ENCODE measurements at regions not wholly inside any gene's neighbourhood (a gene's known extent, or its start where the extent isn't known, plus 50 kb on each side); places are given as distances from the start of the nearest gene placed in this dataset.
A peak's percentile ranks its signal among the peaks of the same experiment; 100 is the strongest.

GRCh38 chr7:118713039-118713438 lies 488.5 kb downstream of the ANKRD7 start:
- DNase-seq, result no peak

GRCh38 chr7:118720632-118721031 lies 496.1 kb downstream of the ANKRD7 start:
- no peak for DNase-seq

- DNase-seq, result peak; percentile 29
These were observed 507.4 kb downstream of the ANKRD7 start for GRCh38 chr7:118731854-118732253.

GRCh38 chr7:118734541-118734940 lies 510.0 kb downstream of the ANKRD7 start:
- DNase-seq, result no peak

- no peak for DNase-seq
These were observed 510.9 kb downstream of the ANKRD7 start for GRCh38 chr7:118735441-118735840.

GRCh38 chr7:118737935-118738334 lies 513.4 kb downstream of the ANKRD7 start:
- DNase-seq, result no peak

- no peak for DNase-seq
These were observed 521.4 kb downstream of the ANKRD7 start for GRCh38 chr7:118745927-118746326.

GRCh38 chr7:118747473-118747872 lies 523.0 kb downstream of the ANKRD7 start:
- DNase-seq, result no peak

- DNase-seq, result peak; percentile 90
These were observed 529.0 kb downstream of the ANKRD7 start for GRCh38 chr7:118753479-118753878.

- no peak for DNase-seq
These were observed 530.1 kb downstream of the ANKRD7 start for GRCh38 chr7:118754608-118755007.

GRCh38 chr7:118755067-118755625 lies 530.6 kb downstream of the ANKRD7 start:
- no peak for DNase-seq

GRCh38 chr7:118757066-118757465 lies 532.6 kb downstream of the ANKRD7 start:
- no peak for DNase-seq

GRCh38 chr7:118758582-118758981 lies 534.1 kb downstream of the ANKRD7 start:
- peak; percentile 2 for DNase-seq

- no peak for DNase-seq
These were observed 535.4 kb downstream of the ANKRD7 start for GRCh38 chr7:118759921-118760320.

GRCh38 chr7:118762451-118762850 lies 537.9 kb downstream of the ANKRD7 start:
- DNase-seq, result no peak

- no peak for DNase-seq
These were observed 539.7 kb downstream of the ANKRD7 start for GRCh38 chr7:118764221-118764620.

GRCh38 chr7:118771672-118772071 lies 547.2 kb downstream of the ANKRD7 start:
- no peak for DNase-seq

- DNase-seq, result peak; percentile 9
These were observed 552.8 kb downstream of the ANKRD7 start for GRCh38 chr7:118777308-118777707.

- no peak for DNase-seq
These were observed 568.2 kb downstream of the ANKRD7 start for GRCh38 chr7:118792682-118793081.

- no peak for DNase-seq
These were observed 569.1 kb downstream of the ANKRD7 start for GRCh38 chr7:118793582-118793981.

GRCh38 chr7:118794419-118794818 lies 569.9 kb downstream of the ANKRD7 start:
- no peak for DNase-seq

- DNase-seq, result no peak
These were observed 576.9 kb downstream of the ANKRD7 start for GRCh38 chr7:118801366-118801765.

- DNase-seq, result no peak
These were observed 578.2 kb downstream of the ANKRD7 start for GRCh38 chr7:118802726-118803125.

GRCh38 chr7:118826246-118826645 lies 601.7 kb downstream of the ANKRD7 start:
- DNase-seq, result no peak

- DNase-seq, result no peak
These were observed 612.4 kb downstream of the ANKRD7 start for GRCh38 chr7:118836933-118837332.

GRCh38 chr7:118839515-118839914 lies 615.0 kb downstream of the ANKRD7 start:
- peak; percentile 57 for DNase-seq

Data from NCI-H82 (cell line).